SU-DHL-6 (cell line): ENCODE measurements at regions not wholly inside any gene's neighbourhood (a gene's known extent, or its start where the extent isn't known, plus 50 kb on each side); places are given as distances from the start of the nearest gene placed in this dataset.

Experiments
- EZH2phosphoT487 ChIP-seq: fragments of 200-600 bp; sonication (generic), shearing (Covaris generic); conservative IDR thresholded peaks from 2 replicates; pipeline ENCODE4 v1.6.1; 2018; ENCODE audit warnings: mild to moderate bottlenecking, antibody characterized with exemption, low read length, moderate library complexity, mixed read lengths
- TF ChIP-seq, protein P1 (sequence below): fragments of 200-600 bp; sonication (generic); IDR thresholded peaks from one replicate; pipeline ENCODE4 v1.5.1; 2017; ENCODE audit warnings: antibody characterized with exemption, mild to moderate bottlenecking, low read length, moderate library complexity; ENCODE audit not compliant: insufficient read depth, poor library complexity, severe bottlenecking

DNA sequence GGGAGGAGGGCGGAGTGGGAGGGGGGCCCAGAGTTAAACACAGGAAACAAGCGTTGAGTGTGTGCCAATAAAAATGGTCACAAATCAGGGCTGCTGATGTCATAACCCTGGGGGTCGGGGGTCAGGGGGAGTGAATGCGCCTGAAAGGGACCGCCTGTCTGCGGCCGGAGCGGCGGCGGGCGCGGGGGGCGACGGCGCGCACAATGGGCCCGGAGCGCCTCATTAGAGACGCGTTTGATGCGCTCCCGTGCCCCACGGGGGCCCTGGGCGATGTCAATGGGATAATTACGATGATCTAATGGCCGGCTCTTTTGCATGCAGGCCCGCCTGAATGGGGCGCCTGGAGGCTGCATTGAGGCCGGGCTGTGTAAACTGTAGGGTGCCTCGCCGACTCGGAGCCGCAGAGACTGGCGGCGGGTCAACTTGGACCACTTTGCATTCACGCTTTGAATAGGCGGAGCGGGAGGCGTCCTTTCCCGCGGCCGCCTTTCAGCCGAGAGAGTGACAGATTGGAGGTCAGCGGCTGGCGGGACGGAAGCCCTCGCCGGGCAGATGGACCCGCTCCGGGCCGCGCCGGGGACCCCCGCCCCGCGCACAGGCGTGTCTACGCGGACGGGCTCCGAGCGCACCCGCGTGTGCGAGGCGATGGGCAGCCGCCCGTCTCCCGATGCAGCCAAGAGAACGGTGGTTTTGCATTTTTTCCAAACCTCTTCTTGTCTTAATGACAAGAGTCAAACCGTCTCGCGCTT lies 296.1 kb downstream of the TFAP2C start:
- TF ChIP-seq, protein P1, sequence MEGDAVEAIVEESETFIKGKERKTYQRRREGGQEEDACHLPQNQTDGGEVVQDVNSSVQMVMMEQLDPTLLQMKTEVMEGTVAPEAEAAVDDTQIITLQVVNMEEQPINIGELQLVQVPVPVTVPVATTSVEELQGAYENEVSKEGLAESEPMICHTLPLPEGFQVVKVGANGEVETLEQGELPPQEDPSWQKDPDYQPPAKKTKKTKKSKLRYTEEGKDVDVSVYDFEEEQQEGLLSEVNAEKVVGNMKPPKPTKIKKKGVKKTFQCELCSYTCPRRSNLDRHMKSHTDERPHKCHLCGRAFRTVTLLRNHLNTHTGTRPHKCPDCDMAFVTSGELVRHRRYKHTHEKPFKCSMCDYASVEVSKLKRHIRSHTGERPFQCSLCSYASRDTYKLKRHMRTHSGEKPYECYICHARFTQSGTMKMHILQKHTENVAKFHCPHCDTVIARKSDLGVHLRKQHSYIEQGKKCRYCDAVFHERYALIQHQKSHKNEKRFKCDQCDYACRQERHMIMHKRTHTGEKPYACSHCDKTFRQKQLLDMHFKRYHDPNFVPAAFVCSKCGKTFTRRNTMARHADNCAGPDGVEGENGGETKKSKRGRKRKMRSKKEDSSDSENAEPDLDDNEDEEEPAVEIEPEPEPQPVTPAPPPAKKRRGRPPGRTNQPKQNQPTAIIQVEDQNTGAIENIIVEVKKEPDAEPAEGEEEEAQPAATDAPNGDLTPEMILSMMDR = no peak
- no peak for TF ChIP-seq EZH2phosphoT487
